IMR-90 (cell line): ENCODE measurements at regions not wholly inside any gene's neighbourhood (a gene's known extent, or its start where the extent isn't known, plus 50 kb on each side); places are given as distances from the start of the nearest gene placed in this dataset.

Experiments
- ATAC-seq: fragments of 200-7000 bp; cut with Tn5 transposase; 2 replicates; pipeline ENCODE4 v1.9.1; 2020; ENCODE audit warnings: low read depth, mild to moderate bottlenecking, moderate library complexity
- BruUV-seq: library from RNA; stranded (reverse); fragments of 400-500 nt; replicated peaks from 2 replicates; lab custom pipeline; 2021; lab: Mats Ljungman, UMichigan
- CTCF ChIA-PET: fragments of 300-600 bp; formaldehyde crosslinking; extraction: SDS; loops from one replicate; lab custom pipeline; 2021; ENCODE audit warnings: antibody characterized with exemption; lab: Yijun Ruan, JAX
- POLR2A ChIA-PET: fragments of 300-600 bp; sonication (Branson Sonifier 250); formaldehyde crosslinking; loops from one replicate; lab custom pipeline; 2022; ENCODE audit warnings: antibody characterized with exemption; ENCODE audit not compliant: unreplicated experiment; lab: Charles Lee
- DNase-seq: peaks from one replicate; pipeline ENCODE4 v3.0.0; 2013
- H2AFZ ChIP-seq: replicated peaks from 2 replicates; pipeline ENCODE3; 2013; ENCODE audit warnings: low read length, mild to moderate bottlenecking; ENCODE audit not compliant: poor library complexity
- H2AK5ac ChIP-seq: 2 replicates; pipeline ENCODE4 v1.6.1; 2013; ENCODE audit warnings: low read depth, low read length, inconsistent platforms
- H2AK9ac ChIP-seq: replicated peaks from 2 replicates; pipeline ENCODE3; 2013; ENCODE audit warnings: mild to moderate bottlenecking, low read depth, low read length, moderate library complexity; ENCODE audit not compliant: poor library complexity
- H2BK120ac ChIP-seq: 2 replicates; pipeline ENCODE4 v1.6.1; 2013; ENCODE audit warnings: low read depth, low read length, inconsistent platforms
- H2BK15ac ChIP-seq: 3 replicates; pipeline ENCODE4 v1.6.1; 2013; ENCODE audit warnings: low read depth, low read length, inconsistent platforms
- H2BK20ac ChIP-seq: 2 replicates; pipeline ENCODE4 v1.6.1; 2013; ENCODE audit warnings: low read depth, mild to moderate bottlenecking, inconsistent platforms, low read length, moderate library complexity
- H2BK5ac ChIP-seq: 2 replicates; pipeline ENCODE4 v1.6.1; 2013; ENCODE audit warnings: mild to moderate bottlenecking, low read depth, low read length, inconsistent platforms; ENCODE audit not compliant: poor library complexity, severe bottlenecking
- H3K14ac ChIP-seq: replicated peaks from 2 replicates; pipeline ENCODE4 v1.6.1; 2013; ENCODE audit warnings: low read depth, low read length, inconsistent platforms
- H3K18ac ChIP-seq: 2 replicates; pipeline ENCODE4 v1.6.1; 2013; ENCODE audit warnings: low read depth, low read length, control low read depth
- H3K23ac ChIP-seq: 2 replicates; pipeline ENCODE4 v1.6.1; 2013; ENCODE audit warnings: low read depth, low read length, inconsistent platforms
- H3K27ac ChIP-seq: 2 replicates; pipeline ENCODE4 v1.5.1; 2013; ENCODE audit warnings: mild to moderate bottlenecking, control low read depth, low read length; ENCODE audit not compliant: insufficient read depth
- H3K27me3 ChIP-seq: 2 replicates; pipeline ENCODE4 v1.6.1; 2013; ENCODE audit warnings: low read length; ENCODE audit not compliant: control insufficient read depth, insufficient read depth
- H3K36me3 ChIP-seq: 2 replicates; pipeline ENCODE4 v1.6.1; 2013; ENCODE audit warnings: low read length, mixed read lengths; ENCODE audit not compliant: control insufficient read depth, insufficient read depth
- H3K4ac ChIP-seq: 2 replicates; pipeline ENCODE4 v1.6.1; 2013; ENCODE audit warnings: low read depth, low read length, inconsistent platforms
- H3K4me1 ChIP-seq: 2 replicates; pipeline ENCODE4 v1.6.1; 2013; ENCODE audit warnings: low read length, mixed read lengths; ENCODE audit not compliant: control insufficient read depth, insufficient read depth
- H3K4me2 ChIP-seq: 2 replicates; pipeline ENCODE4 v1.6.1; 2013; ENCODE audit warnings: low read depth, mild to moderate bottlenecking, control low read depth, low read length, moderate library complexity
- H3K4me3 ChIP-seq: 2 replicates; pipeline ENCODE4 v1.5.1; 2013; ENCODE audit warnings: low read depth, mild to moderate bottlenecking, control low read depth, low read length, moderate library complexity; ENCODE audit not compliant: insufficient read depth
- H3K56ac ChIP-seq: 2 replicates; pipeline ENCODE4 v1.6.1; 2013; ENCODE audit warnings: low read length, inconsistent platforms; ENCODE audit not compliant: insufficient read depth; ENCODE audit errors: extremely low read depth
- H3K79me1 ChIP-seq, 2 experiments: 2 replicates each; pipeline ENCODE4 v1.6.1; 2013; ENCODE audit warnings: low read length in 2 of 2, inconsistent platforms in 1 of 2, low read depth in 1 of 2
- H3K9ac ChIP-seq: 2 replicates; pipeline ENCODE4 v1.6.1; 2013; ENCODE audit warnings: low read depth, low read length, control low read depth
- H3K9me1 ChIP-seq: 2 replicates; pipeline ENCODE4 v1.6.1; 2013; ENCODE audit warnings: low read length, inconsistent platforms; ENCODE audit not compliant: insufficient read depth
- H3K9me3 ChIP-seq: 2 replicates; pipeline ENCODE4 v1.6.1; 2013; ENCODE audit warnings: low read length; ENCODE audit not compliant: control insufficient read depth, insufficient read depth
- H4K20me1 ChIP-seq: 2 replicates; pipeline ENCODE4 v1.6.1; 2013; ENCODE audit warnings: low read length, inconsistent platforms; ENCODE audit not compliant: insufficient read depth
- H4K5ac ChIP-seq: 2 replicates; pipeline ENCODE4 v1.6.1; 2013; ENCODE audit warnings: mild to moderate bottlenecking, low read depth, low read length, control low read depth
- H4K8ac ChIP-seq, 2 experiments: 2 replicates each; pipeline ENCODE4 v1.6.1; 2013; ENCODE audit warnings: low read depth in 2 of 2, low read length in 2 of 2, control low read depth in 1 of 2, inconsistent platforms in 1 of 2
- H4K91ac ChIP-seq: 2 replicates; pipeline ENCODE4 v1.6.1; 2013; ENCODE audit warnings: low read depth, low read length, inconsistent platforms; ENCODE audit not compliant: insufficient read depth
- BHLHE40 ChIP-seq: fragments of 150-350 bp; IDR thresholded peaks from 2 replicates; pipeline ENCODE4 v1.6.1; 2016; ENCODE audit warnings: mild to moderate bottlenecking, low read depth, low read length
- CEBPB ChIP-seq: IDR thresholded peaks from 2 replicates; pipeline ENCODE4 v1.6.1; 2012; ENCODE audit warnings: low read depth, low read length, improper control_type of control experiment
- FOS ChIP-seq: fragments of 150-350 bp; IDR thresholded peaks from 2 replicates; pipeline ENCODE4 v1.6.1; 2016; ENCODE audit warnings: low read depth, low read length
- POLR2A ChIP-seq: IDR thresholded peaks from 2 replicates; pipeline ENCODE4 v1.6.1; 2012; ENCODE audit warnings: mild to moderate bottlenecking, low read depth, low read length
- RAD21 ChIP-seq: IDR thresholded peaks from 2 replicates; pipeline ENCODE4 v1.6.1; 2012; ENCODE audit warnings: low read length, improper control_type of control experiment
- RCOR1 ChIP-seq: IDR thresholded peaks from 2 replicates; pipeline ENCODE4 v1.6.1; 2012; ENCODE audit warnings: mild to moderate bottlenecking, low read length, improper control_type of control experiment; ENCODE audit not compliant: insufficient replicate concordance
- SMC3 ChIP-seq: fragments of 150-350 bp; IDR thresholded peaks from 2 replicates; pipeline ENCODE4 v1.6.1; 2016; ENCODE audit warnings: low read depth, mild to moderate bottlenecking, antibody characterized with exemption, low read length, moderate library complexity
- WGBS, 2 experiments: methylation state at CpG; one replicate each; pipeline versions ENCODE4 v1.1.5 to v1.1.7; 2013; ENCODE audit warnings: missing lambda C conversion rate in 2 of 2; ENCODE audit not compliant: insufficient read length in 1 of 2; ENCODE audit errors: extremely low coverage in 2 of 2; 5-methylcytosine and 5-hydroxymethylcytosine counted together
- dilution Hi-C: fragments of 300-500 bp; cut with HindIII; formaldehyde crosslinking; loops from one replicate; pipeline ENCODE4 v1.14.3; 2018; ENCODE audit warnings: low sequenced_read_pairs; ENCODE audit not compliant: unreplicated experiment
- in situ Hi-C: fragments of 300-500 bp; cut with MboI; formaldehyde crosslinking; loops from 3 replicates; pipeline ENCODE4 v1.14.3; 2019; ENCODE audit warnings: low sequenced_read_pairs, inconsistent platforms, mixed read lengths
- intact Hi-C: fragments of 100-400 bp; cut with micrococcal nuclease; formaldehyde crosslinking; loops from 2 replicates; pipeline ENCODE4 v1.10.0; 2022
- TF ChIP-seq, protein P1 (sequence below): fragments of 150-350 bp; IDR thresholded peaks from 2 replicates; pipeline ENCODE4 v1.6.1; 2017; ENCODE audit warnings: mild to moderate bottlenecking, antibody characterized with exemption, low read length, low read depth
- TF ChIP-seq, protein P2 (sequence below): fragments of 150-350 bp; IDR thresholded peaks from 2 replicates; pipeline ENCODE4 v1.6.1; 2016; ENCODE audit warnings: low read depth, mild to moderate bottlenecking, low read length, moderate library complexity, borderline replicate concordance

- Histone ChIP-seq H3K23ac (no peak overlapping the region), H3K56ac (no peak overlapping the region), H3K4me1 (peaks cover 2% of the 10 kb centered on the region), H2BK120ac (no peak overlapping the region), H3K9me1 (no peaks in the 10 kb centered on the region; the same call in 1 of the 2 replicates), H3K4me3 (no peak overlapping the region), H3K36me3 (no peaks in the 10 kb centered on the region), H2AFZ (no peak overlapping the region), H3K4ac (no peak overlapping the region), H4K5ac (no peak overlapping the region), H2AK5ac (no peak overlapping the region), H3K18ac (no peak overlapping the region), H2AK9ac (no peak overlapping the region), H4K20me1 (no peaks in the 10 kb centered on the region), H3K4me2 (no peak overlapping the region), H3K79me1 (no peaks in the 10 kb centered on the region), H3K27ac (no peak overlapping the region), H4K8ac (no peak overlapping the region), H3K9ac (no peak overlapping the region), H3K9me3 (0 out of 2 replicates have a peak, but pooled peaks cover 1% of the 10 kb centered on the region), H2BK15ac (no peak overlapping the region), H3K14ac (no peak overlapping the region), H4K91ac (no peak overlapping the region), H2BK20ac (peak overlapping the region; percentile 1; the same call in 1 of the 2 replicates), H2BK5ac (no peak overlapping the region), H3K27me3 (0 out of 2 replicates have a peak, but pooled peaks cover 2% of the 10 kb centered on the region)
- no peak for DNase-seq
- intact Hi-C loops = no loop called here
- BruUV-seq = no TSS peak
- no peak for TF ChIP-seq SMC3
- no peak for TF ChIP-seq BHLHE40
- TF ChIP-seq, protein P1, sequence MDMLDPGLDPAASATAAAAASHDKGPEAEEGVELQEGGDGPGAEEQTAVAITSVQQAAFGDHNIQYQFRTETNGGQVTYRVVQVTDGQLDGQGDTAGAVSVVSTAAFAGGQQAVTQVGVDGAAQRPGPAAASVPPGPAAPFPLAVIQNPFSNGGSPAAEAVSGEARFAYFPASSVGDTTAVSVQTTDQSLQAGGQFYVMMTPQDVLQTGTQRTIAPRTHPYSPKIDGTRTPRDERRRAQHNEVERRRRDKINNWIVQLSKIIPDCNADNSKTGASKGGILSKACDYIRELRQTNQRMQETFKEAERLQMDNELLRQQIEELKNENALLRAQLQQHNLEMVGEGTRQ = no peak
- TF ChIP-seq, protein P2, sequence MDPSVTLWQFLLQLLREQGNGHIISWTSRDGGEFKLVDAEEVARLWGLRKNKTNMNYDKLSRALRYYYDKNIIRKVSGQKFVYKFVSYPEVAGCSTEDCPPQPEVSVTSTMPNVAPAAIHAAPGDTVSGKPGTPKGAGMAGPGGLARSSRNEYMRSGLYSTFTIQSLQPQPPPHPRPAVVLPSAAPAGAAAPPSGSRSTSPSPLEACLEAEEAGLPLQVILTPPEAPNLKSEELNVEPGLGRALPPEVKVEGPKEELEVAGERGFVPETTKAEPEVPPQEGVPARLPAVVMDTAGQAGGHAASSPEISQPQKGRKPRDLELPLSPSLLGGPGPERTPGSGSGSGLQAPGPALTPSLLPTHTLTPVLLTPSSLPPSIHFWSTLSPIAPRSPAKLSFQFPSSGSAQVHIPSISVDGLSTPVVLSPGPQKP = no peak
- TF ChIP-seq RCOR1 = no peak
- no peak for TF ChIP-seq FOS
- no peak for TF ChIP-seq RAD21
- no peak for TF ChIP-seq CEBPB
- no peak for TF ChIP-seq POLR2A
- in situ Hi-C loops = no loop called here
- dilution Hi-C loops = no loop called here
- ATAC-seq = no peak
- WGBS, 2 experiments = 90% methylated on average over 2 of the region's 6 CpGs; no CpG with 5 or more reads in 1 of the 2 experiments
- ChIA-PET POLR2A (no interaction called here), CTCF (no interaction called here)
These were observed 170.0 kb downstream of the SEC61B start for GRCh38 chr9:99391937-99392594.
